DND-41 (cell line): ENCODE measurements at regions not wholly inside any gene's neighbourhood (a gene's known extent, or its start where the extent isn't known, plus 50 kb on each side); places are given as distances from the start of the nearest gene placed in this dataset.

ENCODE experiments used
- CTCF ChIP-seq: IDR thresholded peaks from 2 replicates; pipeline ENCODE4 v1.5.1; 2012; ENCODE audit warnings: borderline replicate concordance, low read length, moderate library complexity, mild to moderate bottlenecking; ENCODE audit not compliant: poor library complexity, severe bottlenecking; ENCODE audit errors: extremely low read depth
- EZH2 ChIP-seq: IDR thresholded peaks from 3 replicates; pipeline ENCODE4 v1.6.1; 2012; ENCODE audit warnings: borderline replicate concordance, low read depth, mild to moderate bottlenecking, moderate library complexity, low read length, inconsistent platforms; ENCODE audit not compliant: severe bottlenecking

- TF ChIP-seq CTCF = no peak
- TF ChIP-seq EZH2 = no peak
These were observed 70.0 kb upstream of the PTPRM start for GRCh38 chr18:7497081-7497480.
